Endothelial cell of umbilical vein (primary cell): ENCODE measurements at regions not wholly inside any gene's neighbourhood (a gene's known extent, or its start where the extent isn't known, plus 50 kb on each side); places are given as distances from the start of the nearest gene placed in this dataset.

ENCODE experiments used
- BruUV-seq: library from RNA; stranded (reverse); fragments of 400-500 nt; replicated peaks from 2 replicates; lab custom pipeline; 2021; lab: Mats Ljungman, UMichigan
- CTCF ChIA-PET: fragments of 300-600, 350-600 bp; sonication (Branson Sonifier 250); formaldehyde crosslinking; loops from one replicate; lab custom pipeline; 2021; ENCODE audit warnings: antibody characterized with exemption, inconsistent platforms; lab: Charles Lee
- POLR2A ChIA-PET: fragments of 300-600, 350-600 bp; sonication (Branson Sonifier 250); formaldehyde crosslinking; loops from one replicate; lab custom pipeline; 2021; ENCODE audit warnings: antibody characterized with exemption, inconsistent platforms; lab: Charles Lee
- DNase-seq: peaks from one replicate; pipeline ENCODE4 v3.0.0-alpha.2; 2011; ENCODE audit warnings: low read depth, low spot score
- FAIRE-seq: peaks from 2 replicates; lab custom pipeline; 2011; peaks lifted over from hg19 to GRCh38; lab: Jason Lieb, UNC
- H2AFZ ChIP-seq: 2 replicates; pipeline ENCODE4 v1.6.0; 2012; ENCODE audit warnings: low read depth, low read length, control low read depth, inconsistent platforms
- H3K27ac ChIP-seq: 2 replicates; pipeline ENCODE4 v1.5.1; 2011; ENCODE audit warnings: low read depth, mild to moderate bottlenecking, control low read depth, low read length, moderate library complexity; ENCODE audit not compliant: insufficient read depth
- H3K27me3 ChIP-seq, 2 experiments: 2 replicates each; pipeline versions ENCODE4 v1.6.0 to v1.6.1; 2011; ENCODE audit warnings: low read length in 2 of 2, mixed read lengths in 1 of 2; ENCODE audit not compliant: control insufficient read depth in 2 of 2, insufficient read depth in 2 of 2
- H3K36me3 ChIP-seq, 2 experiments: 2 replicates in 1 of 2; 3 replicates in 1 of 2; pipeline ENCODE4 v1.5.1; 2011; ENCODE audit warnings: low read length in 2 of 2, mild to moderate bottlenecking in 1 of 2, moderate library complexity in 1 of 2; ENCODE audit not compliant: control insufficient read depth in 2 of 2, insufficient read depth in 2 of 2; ENCODE audit errors: extremely low read depth in 1 of 2
- H3K4me1 ChIP-seq: 3 replicates; pipeline ENCODE4 v1.5.1; 2011; ENCODE audit warnings: mild to moderate bottlenecking, low read length; ENCODE audit not compliant: control insufficient read depth, insufficient read depth; ENCODE audit errors: extremely low read depth
- H3K4me2 ChIP-seq: 2 replicates; pipeline ENCODE4 v1.6.1; 2011; ENCODE audit warnings: low read length, control low read depth, mixed read lengths; ENCODE audit not compliant: insufficient read depth
- H3K4me3 ChIP-seq, 3 experiments: fragments of 200-600 bp in 1 of 3; sonication (generic), shearing (Covaris generic) in 1 of 3; replicated peaks in 1 of 3; 2 replicates each; pipeline ENCODE4 v1.5.1; 2011 to 2016; ENCODE audit warnings: control low read depth in 3 of 3, low read length in 3 of 3, mild to moderate bottlenecking in 2 of 3, inconsistent platforms in 1 of 3, low read depth in 1 of 3, moderate library complexity in 1 of 3; ENCODE audit not compliant: insufficient read depth in 1 of 3
- H3K79me2 ChIP-seq: 2 replicates; pipeline ENCODE4 v1.6.0; 2012; ENCODE audit warnings: low read length, inconsistent platforms; ENCODE audit not compliant: control insufficient read depth, insufficient read depth
- H3K9ac ChIP-seq: replicated peaks from 2 replicates; pipeline ENCODE3; 2011; ENCODE audit warnings: low read length, control low read depth; ENCODE audit not compliant: insufficient read depth; ENCODE audit errors: extremely low read depth
- H3K9me1 ChIP-seq: replicated peaks from 3 replicates; pipeline ENCODE4 v1.6.0; 2011; ENCODE audit warnings: mild to moderate bottlenecking, low read length; ENCODE audit not compliant: control insufficient read depth, insufficient read depth; ENCODE audit errors: extremely low read depth
- H3K9me3 ChIP-seq: replicated peaks from 2 replicates; pipeline ENCODE4 v1.5.1; 2012; ENCODE audit warnings: low read length, inconsistent platforms; ENCODE audit not compliant: control insufficient read depth, insufficient read depth
- H4K20me1 ChIP-seq: replicated peaks from 2 replicates; pipeline ENCODE3; 2011; ENCODE audit warnings: mild to moderate bottlenecking, low read length; ENCODE audit not compliant: control insufficient read depth, insufficient read depth; ENCODE audit errors: extremely low read depth
- EZH2 ChIP-seq: IDR thresholded peaks from 2 replicates; pipeline ENCODE4 v1.6.1; 2012; ENCODE audit warnings: borderline replicate concordance, low read depth, mild to moderate bottlenecking, moderate library complexity, low read length, inconsistent platforms; ENCODE audit not compliant: severe bottlenecking
- FOS ChIP-seq: IDR thresholded peaks from 2 replicates; pipeline ENCODE4 v1.6.1; 2011; ENCODE audit warnings: mild to moderate bottlenecking, low read length, moderate library complexity, borderline replicate concordance; ENCODE audit not compliant: insufficient read depth
- GATA2 ChIP-seq: IDR thresholded peaks from 2 replicates; pipeline ENCODE4 v1.7.0; 2011; ENCODE audit warnings: low read depth, mild to moderate bottlenecking, moderate library complexity, mixed read lengths, low read length; ENCODE audit not compliant: insufficient read length, insufficient read depth
- JUN ChIP-seq: IDR thresholded peaks from 2 replicates; pipeline ENCODE4 v1.6.1; 2011; ENCODE audit warnings: borderline replicate concordance, low read depth; ENCODE audit not compliant: insufficient read length, insufficient read depth
- MYC ChIP-seq: IDR thresholded peaks from one replicate; pipeline ENCODE4 v1.6.1; 2011; ENCODE audit warnings: mild to moderate bottlenecking, low read depth, low read length
- POLR2A ChIP-seq: IDR thresholded peaks from 2 replicates; pipeline ENCODE4 v1.6.1; 2012; ENCODE audit warnings: low read depth, mild to moderate bottlenecking, control low read depth, low read length
- POLR2AphosphoS5 ChIP-seq: IDR thresholded peaks from 2 replicates; pipeline ENCODE4 v1.6.1; 2012; ENCODE audit warnings: low read depth, mild to moderate bottlenecking, control low read depth, low read length, moderate library complexity; ENCODE audit not compliant: insufficient read depth
- dilution Hi-C: fragments of 300-500 bp; cut with MboI; formaldehyde crosslinking; loops from one replicate; pipeline ENCODE4 v1.15.0; 2019; ENCODE audit warnings: low sequenced_read_pairs; ENCODE audit not compliant: extremely low pct_ligation_motif_present
- intact Hi-C: fragments of 100-400 bp; cut with micrococcal nuclease; formaldehyde crosslinking; loops from one replicate; pipeline ENCODE4 v1.10.0; 2022
- TF ChIP-seq, protein P1 (sequence below), 2 donors: IDR thresholded peaks; 1 replicate in 1 of 2; 2 replicates in 1 of 2; pipeline ENCODE4 v1.5.1; 2011; ENCODE audit warnings: low read length in 2 of 2, mild to moderate bottlenecking in 2 of 2, moderate library complexity in 2 of 2, control low read depth in 1 of 2, inconsistent platforms in 1 of 2, low read depth in 1 of 2; ENCODE audit not compliant: insufficient read depth in 1 of 2; ENCODE audit errors: extremely low read depth in 1 of 2
- TF ChIP-seq, protein P2 (sequence below): IDR thresholded peaks from 2 replicates; pipeline ENCODE4 v1.6.1; 2011; ENCODE audit not compliant: insufficient read depth, insufficient read length

DNA sequence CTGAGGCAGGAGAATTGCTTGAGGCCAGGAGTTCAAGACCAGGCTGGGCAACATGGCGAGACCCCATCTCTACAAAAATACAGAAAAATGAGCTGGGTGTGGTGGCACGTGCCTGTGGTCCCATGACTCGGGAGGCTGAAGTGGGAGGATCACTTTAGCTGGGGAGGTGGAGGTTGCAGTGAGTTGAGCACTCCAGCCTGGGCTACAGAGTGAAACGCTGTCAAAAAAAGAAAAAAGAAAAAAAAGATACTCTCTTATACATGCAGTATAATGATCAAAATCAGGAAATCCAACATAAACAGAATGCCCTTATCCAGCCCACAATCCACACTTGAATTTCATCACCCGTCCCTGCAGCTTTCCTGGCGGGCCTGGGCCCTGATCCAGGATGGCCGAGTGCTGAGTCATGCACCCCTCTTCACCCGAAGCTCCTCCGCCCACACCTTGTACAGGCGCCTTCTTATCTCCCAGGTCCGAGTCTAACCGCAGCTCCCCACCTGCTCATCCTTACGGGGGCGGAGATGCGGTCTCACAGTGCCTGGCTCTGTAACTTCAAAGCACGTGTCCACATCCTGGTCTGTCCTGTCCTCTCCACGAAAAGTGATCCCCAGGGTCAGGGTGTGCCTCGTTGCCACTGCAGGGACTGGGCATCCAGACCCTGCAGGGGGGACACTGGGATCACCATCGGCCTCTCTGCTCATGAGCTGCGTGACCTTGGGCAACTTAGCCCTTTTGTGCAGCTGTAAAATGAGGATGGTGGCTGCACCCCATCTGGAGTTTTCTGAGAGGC lies 120.2 kb upstream of the SLC45A1 start:
- BruUV-seq = no TSS peak
- Histone ChIP-seq H2AFZ (peak overlapping the region; percentile 25), H3K4me3 (no peak overlapping the region), H3K4me1 (peaks cover 24% of the 10 kb centered on the region), H4K20me1 (no peaks in the 10 kb centered on the region), H3K4me2 (no peak overlapping the region), H3K9me3 (no peaks in the 10 kb centered on the region), H3K9ac (peak overlapping the region; percentile 0), H3K9me1 (no peaks in the 10 kb centered on the region), H3K27ac (peak overlapping the region; percentile 18), H3K79me2 (no peaks in the 10 kb centered on the region), H3K27me3 (no peaks in the 10 kb centered on the region), H3K36me3 (no peaks in the 10 kb centered on the region)
- intact Hi-C loops = loop anchor here (2.0 kb wide), 1 partner anchor 15 kb away; no protein-coding TSS in a partner anchor
- DNase-seq = peak; percentile 94
- POLR2A ChIA-PET = interaction anchor here (1.7 kb wide), 1 partner anchor 16 kb away, joined by 4 read pairs; no protein-coding TSS in a partner anchor
- peak; percentile 93 for TF ChIP-seq GATA2
- TF ChIP-seq JUN = peak; percentile 56
- TF ChIP-seq, protein P1, sequence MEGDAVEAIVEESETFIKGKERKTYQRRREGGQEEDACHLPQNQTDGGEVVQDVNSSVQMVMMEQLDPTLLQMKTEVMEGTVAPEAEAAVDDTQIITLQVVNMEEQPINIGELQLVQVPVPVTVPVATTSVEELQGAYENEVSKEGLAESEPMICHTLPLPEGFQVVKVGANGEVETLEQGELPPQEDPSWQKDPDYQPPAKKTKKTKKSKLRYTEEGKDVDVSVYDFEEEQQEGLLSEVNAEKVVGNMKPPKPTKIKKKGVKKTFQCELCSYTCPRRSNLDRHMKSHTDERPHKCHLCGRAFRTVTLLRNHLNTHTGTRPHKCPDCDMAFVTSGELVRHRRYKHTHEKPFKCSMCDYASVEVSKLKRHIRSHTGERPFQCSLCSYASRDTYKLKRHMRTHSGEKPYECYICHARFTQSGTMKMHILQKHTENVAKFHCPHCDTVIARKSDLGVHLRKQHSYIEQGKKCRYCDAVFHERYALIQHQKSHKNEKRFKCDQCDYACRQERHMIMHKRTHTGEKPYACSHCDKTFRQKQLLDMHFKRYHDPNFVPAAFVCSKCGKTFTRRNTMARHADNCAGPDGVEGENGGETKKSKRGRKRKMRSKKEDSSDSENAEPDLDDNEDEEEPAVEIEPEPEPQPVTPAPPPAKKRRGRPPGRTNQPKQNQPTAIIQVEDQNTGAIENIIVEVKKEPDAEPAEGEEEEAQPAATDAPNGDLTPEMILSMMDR (IDR thresholded peaks at IDR 0.05; ENCODE audit: extremely low read depth in 1 of 2, insufficient read depth in 1 of 2, low read depth in 1 of 2, low read length in 2 of 2) = no peak
- TF ChIP-seq, protein P2, sequence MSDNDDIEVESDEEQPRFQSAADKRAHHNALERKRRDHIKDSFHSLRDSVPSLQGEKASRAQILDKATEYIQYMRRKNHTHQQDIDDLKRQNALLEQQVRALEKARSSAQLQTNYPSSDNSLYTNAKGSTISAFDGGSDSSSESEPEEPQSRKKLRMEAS = peak; percentile 34
- peak; percentile 12 for TF ChIP-seq MYC
- peak; percentile 50 for TF ChIP-seq POLR2A
- TF ChIP-seq EZH2 = no peak
- TF ChIP-seq POLR2AphosphoS5 = peak; percentile 87
- TF ChIP-seq FOS = peak; percentile 90
- dilution Hi-C loops = no loop called here
- CTCF ChIA-PET = interaction anchor here (0.7 to 1.4 kb wide), 8 partner anchors 12 to 174 kb away, joined by 3 to 6 read pairs (median 3); no protein-coding TSS in a partner anchor
- FAIRE-seq = peak; percentile 85
